ENCODE measurements at regions not wholly inside any gene's neighbourhood (a gene's known extent, or its start where the extent isn't known, plus 50 kb on each side); places are given as distances from the start of the nearest gene placed in this dataset.
A peak's percentile ranks its signal among the peaks of the same experiment; 100 is the strongest.

- TF ChIP-seq FOXM1 (IDR thresholded peaks at IDR 0.05; ENCODE audit: borderline replicate concordance, low read depth) (no peak), NFIC (IDR thresholded peaks at IDR 0.05) (no peak), CEBPB (IDR thresholded peaks at IDR 0.05) (no peak), TAF1 (IDR thresholded peaks at IDR 0.05; ENCODE audit: low read depth) (no peak), TCF12 (IDR thresholded peaks at IDR 0.05; ENCODE audit: low read depth) (no peak), ZBTB7A (IDR thresholded peaks at IDR 0.05; ENCODE audit: low read depth) (no peak), YY1 (IDR thresholded peaks at IDR 0.05; ENCODE audit: low read depth) (no peak), USF1 (IDR thresholded peaks at IDR 0.05) (no peak), CREB1 (IDR thresholded peaks at IDR 0.05; ENCODE audit: low read depth) (no peak), EP300 (IDR thresholded peaks at IDR 0.05; ENCODE audit: borderline replicate concordance) (no peak), RAD21 (IDR thresholded peaks at IDR 0.05; ENCODE audit: low read depth) (no peak), EGR1 (IDR thresholded peaks at IDR 0.05) (no peak), TEAD4 (IDR thresholded peaks at IDR 0.05) (no peak)
- TF ChIP-seq, protein P1, sequence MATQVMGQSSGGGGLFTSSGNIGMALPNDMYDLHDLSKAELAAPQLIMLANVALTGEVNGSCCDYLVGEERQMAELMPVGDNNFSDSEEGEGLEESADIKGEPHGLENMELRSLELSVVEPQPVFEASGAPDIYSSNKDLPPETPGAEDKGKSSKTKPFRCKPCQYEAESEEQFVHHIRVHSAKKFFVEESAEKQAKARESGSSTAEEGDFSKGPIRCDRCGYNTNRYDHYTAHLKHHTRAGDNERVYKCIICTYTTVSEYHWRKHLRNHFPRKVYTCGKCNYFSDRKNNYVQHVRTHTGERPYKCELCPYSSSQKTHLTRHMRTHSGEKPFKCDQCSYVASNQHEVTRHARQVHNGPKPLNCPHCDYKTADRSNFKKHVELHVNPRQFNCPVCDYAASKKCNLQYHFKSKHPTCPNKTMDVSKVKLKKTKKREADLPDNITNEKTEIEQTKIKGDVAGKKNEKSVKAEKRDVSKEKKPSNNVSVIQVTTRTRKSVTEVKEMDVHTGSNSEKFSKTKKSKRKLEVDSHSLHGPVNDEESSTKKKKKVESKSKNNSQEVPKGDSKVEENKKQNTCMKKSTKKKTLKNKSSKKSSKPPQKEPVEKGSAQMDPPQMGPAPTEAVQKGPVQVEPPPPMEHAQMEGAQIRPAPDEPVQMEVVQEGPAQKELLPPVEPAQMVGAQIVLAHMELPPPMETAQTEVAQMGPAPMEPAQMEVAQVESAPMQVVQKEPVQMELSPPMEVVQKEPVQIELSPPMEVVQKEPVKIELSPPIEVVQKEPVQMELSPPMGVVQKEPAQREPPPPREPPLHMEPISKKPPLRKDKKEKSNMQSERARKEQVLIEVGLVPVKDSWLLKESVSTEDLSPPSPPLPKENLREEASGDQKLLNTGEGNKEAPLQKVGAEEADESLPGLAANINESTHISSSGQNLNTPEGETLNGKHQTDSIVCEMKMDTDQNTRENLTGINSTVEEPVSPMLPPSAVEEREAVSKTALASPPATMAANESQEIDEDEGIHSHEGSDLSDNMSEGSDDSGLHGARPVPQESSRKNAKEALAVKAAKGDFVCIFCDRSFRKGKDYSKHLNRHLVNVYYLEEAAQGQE (IDR thresholded peaks at IDR 0.05; ENCODE audit: low read depth), result no peak
- TF ChIP-seq, protein P2, sequence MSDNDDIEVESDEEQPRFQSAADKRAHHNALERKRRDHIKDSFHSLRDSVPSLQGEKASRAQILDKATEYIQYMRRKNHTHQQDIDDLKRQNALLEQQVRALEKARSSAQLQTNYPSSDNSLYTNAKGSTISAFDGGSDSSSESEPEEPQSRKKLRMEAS (IDR thresholded peaks at IDR 0.05), result no peak
Measured at GRCh38 chr18:67854340-67854739, 337.8 kb upstream of the DSEL start.

DNA sequence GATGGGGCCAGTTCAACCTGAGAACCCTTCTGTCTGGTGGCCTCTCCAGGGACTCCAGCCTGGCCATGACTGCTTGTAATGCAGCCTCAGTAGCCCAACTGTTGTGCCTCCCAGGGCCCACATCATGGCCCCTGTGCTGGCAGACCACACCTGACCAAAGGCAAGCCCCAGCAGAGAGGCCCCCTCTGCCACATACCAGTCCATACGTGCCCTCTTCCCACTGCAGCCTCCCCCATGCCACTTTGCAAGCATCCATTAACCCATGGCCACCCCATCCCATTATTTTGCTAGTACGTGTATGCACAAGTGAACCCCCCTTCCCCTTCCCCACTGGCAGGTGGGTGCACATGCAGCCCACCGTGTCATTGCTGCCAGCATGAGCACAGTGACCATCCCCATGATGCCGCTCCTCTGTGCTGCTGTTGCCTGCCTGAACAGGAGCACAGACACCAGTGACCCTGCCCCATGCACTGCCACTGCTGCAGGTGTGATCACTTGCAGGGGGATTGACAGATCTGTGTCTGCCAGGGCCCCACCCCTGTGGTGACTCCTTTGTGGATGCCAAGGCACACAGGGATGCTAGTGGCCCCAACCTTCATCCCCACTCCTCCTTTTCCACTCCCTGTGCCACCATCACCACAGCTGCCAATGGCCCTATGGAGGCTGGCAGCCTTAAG lies 330.0 kb upstream of the DSEL start:
- no peak for TF ChIP-seq USF1 (IDR thresholded peaks at IDR 0.05)
- TF ChIP-seq YY1 (IDR thresholded peaks at IDR 0.05; ENCODE audit: low read depth), result no peak
- no peak for TF ChIP-seq ZBTB7A (IDR thresholded peaks at IDR 0.05; ENCODE audit: low read depth)
- no peak for TF ChIP-seq TEAD4 (IDR thresholded peaks at IDR 0.05)
- TF ChIP-seq RAD21 (IDR thresholded peaks at IDR 0.05; ENCODE audit: low read depth), result no peak
- TF ChIP-seq, protein P1 (IDR thresholded peaks at IDR 0.05; ENCODE audit: low read depth), result no peak
- no peak for TF ChIP-seq TAF1 (IDR thresholded peaks at IDR 0.05; ENCODE audit: low read depth)
- TF ChIP-seq CREB1 (IDR thresholded peaks at IDR 0.05; ENCODE audit: low read depth), result no peak
- no peak for TF ChIP-seq FOXM1 (IDR thresholded peaks at IDR 0.05; ENCODE audit: borderline replicate concordance, low read depth)
- no peak for TF ChIP-seq EGR1 (IDR thresholded peaks at IDR 0.05)
- TF ChIP-seq TCF12 (IDR thresholded peaks at IDR 0.05; ENCODE audit: low read depth), result no peak
- no peak for TF ChIP-seq CEBPB (IDR thresholded peaks at IDR 0.05)
- TF ChIP-seq, protein P2 (IDR thresholded peaks at IDR 0.05), result no peak
- TF ChIP-seq NFIC (IDR thresholded peaks at IDR 0.05), result no peak

- TF ChIP-seq RAD21 (IDR thresholded peaks at IDR 0.05; ENCODE audit: low read depth) (0 out of 2 replicates have a peak, but pooled peaks have one; percentile 16), EP300 (IDR thresholded peaks at IDR 0.05; ENCODE audit: borderline replicate concordance) (no peak), ZBTB7A (IDR thresholded peaks at IDR 0.05; ENCODE audit: low read depth) (no peak)
- TF ChIP-seq, protein P1 (IDR thresholded peaks at IDR 0.05; ENCODE audit: low read depth), result no peak
Measured at GRCh38 chr18:67845035-67845434, 328.5 kb upstream of the DSEL start.

- no peak for TF ChIP-seq NFIC (IDR thresholded peaks at IDR 0.05)
- TF ChIP-seq, protein P1 (IDR thresholded peaks at IDR 0.05; ENCODE audit: low read depth), result no peak
- TF ChIP-seq FOXM1 (IDR thresholded peaks at IDR 0.05; ENCODE audit: borderline replicate concordance, low read depth), result no peak
- TF ChIP-seq RAD21 (IDR thresholded peaks at IDR 0.05; ENCODE audit: low read depth), result no peak
- TF ChIP-seq, protein P2 (IDR thresholded peaks at IDR 0.05), result no peak
- no peak for TF ChIP-seq CEBPB (IDR thresholded peaks at IDR 0.05)
- no peak for TF ChIP-seq TCF12 (IDR thresholded peaks at IDR 0.05; ENCODE audit: low read depth)
- TF ChIP-seq CREB1 (IDR thresholded peaks at IDR 0.05; ENCODE audit: low read depth), result no peak
- TF ChIP-seq YY1 (IDR thresholded peaks at IDR 0.05; ENCODE audit: low read depth), result no peak
Measured at GRCh38 chr18:67840379-67840778, 323.9 kb upstream of the DSEL start.

Measured in Ishikawa (cell line).